K562 (cell line): ENCODE measurements at regions not wholly inside any gene's neighbourhood (a gene's known extent, or its start where the extent isn't known, plus 50 kb on each side); places are given as distances from the start of the nearest gene placed in this dataset.

Source experiments
- EP300 ChIP-seq: IDR thresholded peaks from 2 replicates; pipeline ENCODE4 v1.6.1; 2012; ENCODE audit warnings: low read length, improper control_type of control experiment
- MNT ChIP-seq, 2 experiments: fragments of 450-650 bp; conservative IDR thresholded peaks; 2 replicates each; pipeline ENCODE4 v1.6.1; 2017; ENCODE audit warnings: mild to moderate bottlenecking in 2 of 2, moderate library complexity in 2 of 2
- NR2C1 ChIP-seq, 2 experiments: fragments of 450-650 bp; IDR thresholded peaks; 2 replicates each; pipeline ENCODE4 v1.6.1; 2017; ENCODE audit warnings: mild to moderate bottlenecking in 2 of 2, antibody characterized with exemption in 1 of 2, inconsistent platforms in 1 of 2, missing compliant biosample characterization in 1 of 2, missing genetic modification characterization in 1 of 2
- PHB2 ChIP-seq: fragments of 450-650 bp; IDR thresholded peaks from 2 replicates; pipeline ENCODE4 v1.6.1; 2017; ENCODE audit warnings: low read depth
- SP1 ChIP-seq: sonication (generic); formaldehyde crosslinking; IDR thresholded peaks from 2 replicates; pipeline ENCODE4 v1.8.1; 2022; ENCODE audit warnings: mild to moderate bottlenecking, missing genetic modification reagents
- SUPT5H ChIP-seq: fragments of 450-650 bp; IDR thresholded peaks from 2 replicates; pipeline ENCODE4 v1.6.1; 2016
- TAF1 ChIP-seq: IDR thresholded peaks from 2 replicates; pipeline ENCODE4 v1.6.1; 2011; ENCODE audit warnings: mild to moderate bottlenecking, low read length, moderate library complexity; ENCODE audit not compliant: insufficient read depth, control insufficient read depth, severe bottlenecking; ENCODE audit errors: extremely low read depth
- TRIM25 ChIP-seq: fragments of 450-650 bp; IDR thresholded peaks from 2 replicates; pipeline ENCODE4 v1.7.0; 2016; ENCODE audit warnings: borderline replicate concordance
- ZBTB1 ChIP-seq: sonication (generic); formaldehyde crosslinking; IDR thresholded peaks from 2 replicates; pipeline ENCODE4 v1.8.1; 2023; ENCODE audit warnings: missing genetic modification reagents, low read depth, mild to moderate bottlenecking, borderline replicate concordance
- ZNF274 ChIP-seq: IDR thresholded peaks from 2 replicates; pipeline ENCODE4 v1.6.1; 2011; ENCODE audit warnings: low read depth, mild to moderate bottlenecking, low read length, moderate library complexity, borderline replicate concordance
- ZNF764 ChIP-seq: fragments of 250-450 bp; sonication (Bioruptor Pico); IDR thresholded peaks from 2 replicates; pipeline ENCODE4 v1.4.0; 2020; ENCODE audit warnings: low read depth, mild to moderate bottlenecking, moderate library complexity
- TF ChIP-seq, protein P1 (sequence below), 3 experiments: IDR thresholded peaks in 2 of 3; conservative IDR thresholded peaks in 1 of 3; 2 replicates each; pipeline ENCODE4 v1.5.1; 2011 to 2012; ENCODE audit warnings: low read length in 3 of 3, mild to moderate bottlenecking in 3 of 3, control low read depth in 2 of 3, improper control_type of control experiment in 1 of 3, inconsistent platforms in 1 of 3, low read depth in 1 of 3, mixed read lengths in 1 of 3, moderate library complexity in 1 of 3; ENCODE audit not compliant: insufficient read depth in 2 of 3
- TF ChIP-seq, protein P2 (sequence below): fragments of 250-450 bp; sonication (Bioruptor Pico); IDR thresholded peaks from 2 replicates; pipeline ENCODE4 v1.9.0; 2021; ENCODE audit warnings: mild to moderate bottlenecking, inconsistent platforms
- TF ChIP-seq, protein P3 (sequence below): sonication (generic); formaldehyde crosslinking; IDR thresholded peaks from 2 replicates; pipeline ENCODE4 v1.5.0; 2020; ENCODE audit warnings: missing genetic modification reagents

DNA sequence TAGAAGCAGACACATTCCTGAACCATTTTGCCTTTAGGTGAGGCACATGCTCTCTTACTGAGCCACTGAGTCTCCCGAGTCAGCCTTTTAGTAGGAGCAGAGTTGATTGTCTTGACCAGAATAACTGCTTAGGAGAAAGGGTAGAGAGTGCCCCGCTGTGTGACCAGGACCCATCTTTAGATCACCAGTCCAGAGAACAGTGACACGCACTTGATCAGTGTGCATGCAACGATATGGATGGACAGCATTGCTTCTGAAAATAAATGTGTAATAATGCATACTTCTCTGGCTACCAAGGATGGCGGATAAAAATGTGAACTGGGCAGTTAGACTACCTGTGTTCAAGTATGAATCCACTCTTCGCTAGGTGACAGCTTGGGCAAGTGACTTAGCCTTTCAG is 897.7 kb downstream of the TRIML1 start:
- TF ChIP-seq, protein P1, sequence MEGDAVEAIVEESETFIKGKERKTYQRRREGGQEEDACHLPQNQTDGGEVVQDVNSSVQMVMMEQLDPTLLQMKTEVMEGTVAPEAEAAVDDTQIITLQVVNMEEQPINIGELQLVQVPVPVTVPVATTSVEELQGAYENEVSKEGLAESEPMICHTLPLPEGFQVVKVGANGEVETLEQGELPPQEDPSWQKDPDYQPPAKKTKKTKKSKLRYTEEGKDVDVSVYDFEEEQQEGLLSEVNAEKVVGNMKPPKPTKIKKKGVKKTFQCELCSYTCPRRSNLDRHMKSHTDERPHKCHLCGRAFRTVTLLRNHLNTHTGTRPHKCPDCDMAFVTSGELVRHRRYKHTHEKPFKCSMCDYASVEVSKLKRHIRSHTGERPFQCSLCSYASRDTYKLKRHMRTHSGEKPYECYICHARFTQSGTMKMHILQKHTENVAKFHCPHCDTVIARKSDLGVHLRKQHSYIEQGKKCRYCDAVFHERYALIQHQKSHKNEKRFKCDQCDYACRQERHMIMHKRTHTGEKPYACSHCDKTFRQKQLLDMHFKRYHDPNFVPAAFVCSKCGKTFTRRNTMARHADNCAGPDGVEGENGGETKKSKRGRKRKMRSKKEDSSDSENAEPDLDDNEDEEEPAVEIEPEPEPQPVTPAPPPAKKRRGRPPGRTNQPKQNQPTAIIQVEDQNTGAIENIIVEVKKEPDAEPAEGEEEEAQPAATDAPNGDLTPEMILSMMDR (IDR thresholded peaks at IDR 0.05 in 2 of 3, conservative IDR thresholded peaks at IDR 0.05 in 1 of 3; ENCODE audit: insufficient read depth in 2 of 3, low read depth in 1 of 3, low read length in 3 of 3), result no peak
- TF ChIP-seq EP300 (no peak), ZBTB1 (CRISPR knock-in tag) (no peak), TAF1 (no peak), ZNF764 (no peak), TRIM25 (no peak), NR2C1 (IDR thresholded peaks at IDR 0.05) (no peak), NR2C1 (tag; IDR thresholded peaks at IDR 0.05) (no peak), MNT (conservative IDR thresholded peaks at IDR 0.05) (no peak), SP1 (no peak), PHB2 (no peak), ZNF274 (no peak), SUPT5H (no peak)
- TF ChIP-seq, protein P2, sequence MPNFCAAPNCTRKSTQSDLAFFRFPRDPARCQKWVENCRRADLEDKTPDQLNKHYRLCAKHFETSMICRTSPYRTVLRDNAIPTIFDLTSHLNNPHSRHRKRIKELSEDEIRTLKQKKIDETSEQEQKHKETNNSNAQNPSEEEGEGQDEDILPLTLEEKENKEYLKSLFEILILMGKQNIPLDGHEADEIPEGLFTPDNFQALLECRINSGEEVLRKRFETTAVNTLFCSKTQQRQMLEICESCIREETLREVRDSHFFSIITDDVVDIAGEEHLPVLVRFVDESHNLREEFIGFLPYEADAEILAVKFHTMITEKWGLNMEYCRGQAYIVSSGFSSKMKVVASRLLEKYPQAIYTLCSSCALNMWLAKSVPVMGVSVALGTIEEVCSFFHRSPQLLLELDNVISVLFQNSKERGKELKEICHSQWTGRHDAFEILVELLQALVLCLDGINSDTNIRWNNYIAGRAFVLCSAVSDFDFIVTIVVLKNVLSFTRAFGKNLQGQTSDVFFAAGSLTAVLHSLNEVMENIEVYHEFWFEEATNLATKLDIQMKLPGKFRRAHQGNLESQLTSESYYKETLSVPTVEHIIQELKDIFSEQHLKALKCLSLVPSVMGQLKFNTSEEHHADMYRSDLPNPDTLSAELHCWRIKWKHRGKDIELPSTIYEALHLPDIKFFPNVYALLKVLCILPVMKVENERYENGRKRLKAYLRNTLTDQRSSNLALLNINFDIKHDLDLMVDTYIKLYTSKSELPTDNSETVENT (CRISPR knock-in tag), result no peak
- TF ChIP-seq, protein P3, sequence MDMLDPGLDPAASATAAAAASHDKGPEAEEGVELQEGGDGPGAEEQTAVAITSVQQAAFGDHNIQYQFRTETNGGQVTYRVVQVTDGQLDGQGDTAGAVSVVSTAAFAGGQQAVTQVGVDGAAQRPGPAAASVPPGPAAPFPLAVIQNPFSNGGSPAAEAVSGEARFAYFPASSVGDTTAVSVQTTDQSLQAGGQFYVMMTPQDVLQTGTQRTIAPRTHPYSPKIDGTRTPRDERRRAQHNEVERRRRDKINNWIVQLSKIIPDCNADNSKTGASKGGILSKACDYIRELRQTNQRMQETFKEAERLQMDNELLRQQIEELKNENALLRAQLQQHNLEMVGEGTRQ, result no peak
